COLO668 (cell line): ENCODE measurements at regions not wholly inside any gene's neighbourhood (a gene's known extent, or its start where the extent isn't known, plus 50 kb on each side); places are given as distances from the start of the nearest gene placed in this dataset.

Source experiments
- DNase-seq: peaks from one replicate; lab custom pipeline; 2025; ENCODE audit not compliant: unreplicated experiment; lab: John Stamatoyannopoulos, UW

- DNase-seq, result no peak
Observed at GRCh38 chr6:56347526-56347925, 100.1 kb upstream of the COL21A1 start.

- no peak for DNase-seq
Observed at GRCh38 chr6:56346958-56347357, 99.6 kb upstream of the COL21A1 start.

DNA sequence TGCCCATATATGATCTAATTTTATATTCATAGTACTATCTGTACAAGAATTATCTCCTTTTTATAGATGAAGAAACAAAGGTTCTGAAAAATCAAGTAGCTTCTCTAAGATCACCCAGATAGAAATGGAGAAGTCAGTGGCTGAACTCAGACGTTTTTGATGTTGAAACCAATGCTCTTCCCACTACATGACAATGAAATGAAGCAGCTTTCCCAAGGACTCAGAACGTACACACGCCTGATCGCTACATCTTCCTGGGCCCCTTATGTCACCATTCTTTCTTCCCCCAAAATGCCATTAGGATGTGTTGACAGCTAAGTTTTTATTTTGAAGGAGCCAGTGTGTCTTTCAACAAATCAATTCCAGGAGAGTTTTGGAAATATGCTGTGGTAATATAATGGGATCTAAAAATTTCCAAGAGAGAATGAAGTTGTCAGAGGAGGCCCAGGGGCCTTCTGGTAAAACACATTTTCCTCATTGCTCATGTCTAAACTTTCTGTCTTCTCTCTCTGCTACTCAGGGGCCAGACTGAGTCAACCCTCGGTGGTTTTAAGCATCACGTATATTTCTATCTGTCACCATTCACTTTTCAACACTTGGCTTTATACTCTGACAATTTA is 98.1 kb upstream of the COL21A1 start:
- no peak for DNase-seq

DNA sequence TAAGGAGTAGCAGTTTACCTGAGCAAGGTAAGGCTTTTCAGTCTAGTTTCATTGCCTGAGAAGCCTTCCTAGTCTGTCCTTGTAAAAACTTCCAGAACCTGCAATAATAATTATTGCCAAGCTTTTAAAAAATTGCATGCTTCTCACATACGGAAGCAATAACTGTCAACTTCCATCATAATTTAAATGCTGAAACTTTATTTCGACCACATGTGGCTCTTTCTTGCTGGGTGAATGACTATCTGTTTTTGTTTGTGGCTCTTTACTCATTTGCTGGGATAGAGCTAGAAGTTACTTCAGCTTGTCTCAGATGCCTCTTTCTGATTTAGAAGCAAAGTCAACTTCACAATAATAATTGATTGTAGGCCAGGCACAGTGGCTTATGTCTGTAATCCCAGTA is 95.9 kb upstream of the COL21A1 start:
- DNase-seq, result no peak

GRCh38 chr6:56339524-56339923 is 92.1 kb upstream of the COL21A1 start:
- no peak for DNase-seq

DNA sequence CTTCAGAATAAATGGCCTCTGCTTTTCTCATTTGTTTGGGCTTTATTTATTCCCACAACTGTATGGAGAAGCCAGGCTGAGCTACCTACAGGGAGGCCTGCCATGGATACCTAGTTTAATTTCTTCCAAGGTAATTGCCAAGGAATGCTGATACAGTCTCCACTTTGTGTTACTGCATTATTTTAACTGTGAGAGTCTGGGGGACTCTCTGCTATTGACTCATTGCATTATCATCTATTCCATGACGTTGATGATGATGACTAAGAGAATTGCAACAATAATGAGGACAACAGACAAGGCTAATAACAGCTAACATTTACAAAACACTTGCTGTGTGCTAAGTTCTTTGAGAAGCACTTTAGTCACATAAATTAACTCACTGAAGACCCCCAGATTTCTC is 88.3 kb upstream of the COL21A1 start:
- no peak for DNase-seq

GRCh38 chr6:56334937-56335336 is 87.6 kb upstream of the COL21A1 start:
- DNase-seq, result no peak

GRCh38 chr6:56329271-56330050 is 82.1 kb upstream of the COL21A1 start:
- no peak for DNase-seq

DNA sequence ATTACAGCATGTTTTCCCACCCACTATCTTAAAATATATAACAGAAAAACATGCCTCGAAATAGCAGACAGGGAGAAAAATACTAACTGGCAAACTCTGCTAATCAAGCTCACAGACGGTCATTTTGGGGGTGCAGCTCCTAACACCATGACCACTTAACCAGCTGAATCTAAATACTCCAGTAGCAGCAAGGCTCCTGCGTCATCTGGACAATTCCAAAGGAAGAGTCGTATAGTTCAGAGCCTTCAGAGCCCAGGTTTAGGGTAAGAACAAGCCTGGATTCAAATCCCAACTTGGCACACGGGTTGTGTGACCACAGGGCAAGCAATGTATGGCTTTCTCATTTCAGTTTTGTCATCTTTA is 81.3 kb upstream of the COL21A1 start:
- no peak for DNase-seq

GRCh38 chr6:56327946-56328727 is 80.8 kb upstream of the COL21A1 start:
- DNase-seq, result no peak

DNA sequence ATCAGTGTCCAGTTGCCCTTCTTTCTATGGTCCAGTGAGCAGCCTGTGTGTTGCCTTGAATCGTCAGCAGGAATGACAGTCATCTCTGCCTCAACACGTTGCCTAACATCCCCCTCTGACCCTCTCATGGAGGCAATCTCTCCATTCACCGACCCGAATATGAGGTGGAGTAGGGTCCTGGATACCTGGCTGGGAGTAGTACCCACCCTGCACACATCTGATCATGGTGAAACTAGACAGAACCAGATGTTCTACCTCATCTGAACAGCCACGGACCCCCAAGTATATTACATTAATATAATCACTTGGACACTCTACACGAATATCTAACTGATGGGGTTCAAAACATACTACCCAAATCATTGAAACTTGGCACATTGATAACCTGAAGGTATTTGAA is 77.0 kb upstream of the COL21A1 start:
- no peak for DNase-seq

DNA sequence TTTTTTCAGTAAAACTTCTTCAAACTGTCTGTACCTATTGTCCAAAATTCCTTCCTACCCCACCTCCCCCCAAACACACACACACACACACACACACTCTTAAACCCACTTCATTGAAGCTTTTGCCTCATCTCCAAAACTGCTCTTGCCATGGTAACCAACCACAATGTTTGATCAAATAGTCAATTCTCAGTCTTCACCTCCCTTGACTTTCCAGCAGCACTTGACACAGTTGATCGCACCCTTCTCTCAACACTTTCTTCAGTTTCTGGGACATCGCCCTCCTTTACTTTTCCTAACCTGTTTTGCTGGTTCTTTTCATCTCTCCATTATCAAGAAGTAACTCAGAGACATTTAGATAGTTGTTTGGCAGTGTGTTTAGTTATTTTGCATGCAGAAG is 71.5 kb upstream of the COL21A1 start:
- DNase-seq, result no peak

GRCh38 chr6:56314683-56315523 is 67.5 kb upstream of the COL21A1 start:
- peak; percentile 11 for DNase-seq

- DNase-seq, result no peak
Observed at GRCh38 chr6:56311533-56312448, 64.4 kb upstream of the COL21A1 start.

GRCh38 chr6:56311061-56311460 is 63.7 kb upstream of the COL21A1 start:
- no peak for DNase-seq

GRCh38 chr6:56310241-56310640 is 62.9 kb upstream of the COL21A1 start:
- no peak for DNase-seq

DNA sequence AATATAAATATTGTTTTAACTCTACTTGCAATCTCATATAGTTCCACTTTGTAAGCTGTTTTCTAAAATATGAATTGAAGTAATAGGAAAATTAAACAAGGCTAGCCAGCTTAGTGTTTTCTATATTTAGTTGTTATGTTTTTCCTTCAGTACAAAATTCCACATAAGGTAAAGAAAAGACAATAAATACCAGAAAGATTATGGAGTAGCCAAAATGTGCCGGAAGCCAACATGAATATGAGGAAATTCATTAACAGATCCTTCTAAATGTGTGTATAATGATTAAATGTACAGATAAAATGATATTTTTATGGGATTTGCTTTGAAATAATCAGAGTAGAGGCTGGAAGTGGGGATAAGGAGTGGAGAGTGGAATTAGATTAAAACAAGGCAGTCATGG is 52.5 kb upstream of the COL21A1 start:
- no peak for DNase-seq

GRCh38 chr6:56297022-56297989 is 49.9 kb upstream of the COL21A1 start:
- no peak for DNase-seq
